VCaP (cell line): ENCODE measurements at regions not wholly inside any gene's neighbourhood (a gene's known extent, or its start where the extent isn't known, plus 50 kb on each side); places are given as distances from the start of the nearest gene placed in this dataset.

ENCODE experiments used
- H3K27ac ChIP-seq: fragments of 450-650 bp; 2 replicates; pipeline ENCODE4 v1.5.1; 2017
- TF ChIP-seq, protein P1 (sequence below): fragments of 450-650 bp; conservative IDR thresholded peaks from 2 replicates; pipeline ENCODE4 v1.5.1; 2017; ENCODE audit warnings: mild to moderate bottlenecking, moderate library complexity

- TF ChIP-seq, protein P1, sequence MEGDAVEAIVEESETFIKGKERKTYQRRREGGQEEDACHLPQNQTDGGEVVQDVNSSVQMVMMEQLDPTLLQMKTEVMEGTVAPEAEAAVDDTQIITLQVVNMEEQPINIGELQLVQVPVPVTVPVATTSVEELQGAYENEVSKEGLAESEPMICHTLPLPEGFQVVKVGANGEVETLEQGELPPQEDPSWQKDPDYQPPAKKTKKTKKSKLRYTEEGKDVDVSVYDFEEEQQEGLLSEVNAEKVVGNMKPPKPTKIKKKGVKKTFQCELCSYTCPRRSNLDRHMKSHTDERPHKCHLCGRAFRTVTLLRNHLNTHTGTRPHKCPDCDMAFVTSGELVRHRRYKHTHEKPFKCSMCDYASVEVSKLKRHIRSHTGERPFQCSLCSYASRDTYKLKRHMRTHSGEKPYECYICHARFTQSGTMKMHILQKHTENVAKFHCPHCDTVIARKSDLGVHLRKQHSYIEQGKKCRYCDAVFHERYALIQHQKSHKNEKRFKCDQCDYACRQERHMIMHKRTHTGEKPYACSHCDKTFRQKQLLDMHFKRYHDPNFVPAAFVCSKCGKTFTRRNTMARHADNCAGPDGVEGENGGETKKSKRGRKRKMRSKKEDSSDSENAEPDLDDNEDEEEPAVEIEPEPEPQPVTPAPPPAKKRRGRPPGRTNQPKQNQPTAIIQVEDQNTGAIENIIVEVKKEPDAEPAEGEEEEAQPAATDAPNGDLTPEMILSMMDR, result no peak
- no peak overlapping the region for H3K27ac ChIP-seq
Observed at GRCh38 chr1:190019717-190020116, 457.9 kb downstream of the BRINP3 start.

DNA sequence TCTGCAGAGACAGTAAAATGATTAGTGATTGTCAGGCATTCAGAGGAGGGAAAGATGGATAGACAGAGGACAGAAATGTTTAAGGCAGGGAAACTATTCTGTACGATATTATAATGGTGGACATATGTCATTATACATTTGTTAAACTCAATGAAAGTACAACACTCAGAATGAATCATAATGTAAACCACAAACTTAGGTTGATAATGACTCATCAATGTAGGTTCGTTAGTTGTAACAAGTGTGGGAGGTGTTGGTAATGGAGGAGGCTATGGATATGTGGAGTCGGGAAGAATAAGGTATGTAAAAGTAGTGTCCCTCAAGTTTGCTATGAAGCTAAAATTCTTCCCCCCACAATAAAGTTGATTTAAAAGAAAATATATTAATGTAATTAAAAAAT, 455.0 kb downstream of the BRINP3 start:
- TF ChIP-seq, protein P1, result no peak
- H3K27ac ChIP-seq, result no peak overlapping the region

GRCh38 chr1:190029441-190029840, 448.2 kb downstream of the BRINP3 start:
- TF ChIP-seq, protein P1, result no peak
- no peak overlapping the region for H3K27ac ChIP-seq

DNA sequence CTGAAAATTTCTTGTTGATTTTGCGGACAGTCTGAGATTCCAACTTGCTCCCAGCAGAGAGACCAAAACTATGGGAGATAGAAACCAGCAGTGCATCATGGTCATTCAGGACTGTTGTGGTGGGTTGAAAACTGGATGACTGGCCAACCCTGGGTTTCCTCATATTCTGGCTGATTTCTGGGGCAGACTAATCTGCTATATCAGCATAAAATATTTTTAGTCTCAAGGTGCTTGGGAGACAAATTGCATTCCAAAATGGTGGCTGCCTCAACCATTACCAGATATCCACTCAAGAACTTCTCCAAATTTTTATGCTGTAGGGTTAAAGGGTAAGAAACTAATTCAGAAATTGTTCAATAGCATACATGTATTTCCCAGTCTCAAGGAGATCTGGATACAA, 434.0 kb downstream of the BRINP3 start:
- H3K27ac ChIP-seq, result no peak overlapping the region
- TF ChIP-seq, protein P1, result no peak

- TF ChIP-seq, protein P1, result no peak
- no peak overlapping the region for H3K27ac ChIP-seq
Observed at GRCh38 chr1:190046231-190046630, 431.4 kb downstream of the BRINP3 start.
